Ovary (tissue), 1 donor: ENCODE measurements at regions not wholly inside any gene's neighbourhood (a gene's known extent, or its start where the extent isn't known, plus 50 kb on each side); places are given as distances from the start of the nearest gene placed in this dataset.

Source experiments
- EP300 ChIP-seq: sonication (generic); formaldehyde crosslinking; IDR thresholded peaks from one replicate; pipeline ENCODE4 v1.6.1; 2017; ENCODE audit warnings: antibody characterized with exemption
- POLR2A ChIP-seq: fragments of 450-650 bp; IDR thresholded peaks from one replicate; pipeline ENCODE4 v1.6.1; 2017; ENCODE audit warnings: antibody characterized with exemption, mild to moderate bottlenecking, moderate library complexity

- TF ChIP-seq POLR2A (no peak), EP300 (no peak)
Observed at GRCh38 chr1:60504206-60504840, 430.8 kb upstream of the C1orf87 start.
